Right lobe of liver (tissue), 6 donors: ENCODE measurements at regions not wholly inside any gene's neighbourhood (a gene's known extent, or its start where the extent isn't known, plus 50 kb on each side); places are given as distances from the start of the nearest gene placed in this dataset.

Source experiments
- ATAC-seq, 4 donors: fragments of 200-7000 bp; cut with Tn5 transposase; one replicate each; pipeline ENCODE4 v1.9.1; 2020; ENCODE audit warnings: mild to moderate bottlenecking in 4 of 4, moderate library complexity in 4 of 4
- DNase-seq, 3 donors: peaks; one replicate each; pipeline ENCODE4 v3.0.0-alpha.2; 2020
- H3K27ac ChIP-seq, 3 donors: fragments of 200-600 bp; one replicate each; pipeline ENCODE4 v1.8.0; 2022
- H3K27me3 ChIP-seq, 2 donors: fragments of 200-600 bp; one replicate each; pipeline ENCODE4 v1.8.0; 2022
- H3K36me3 ChIP-seq, 4 donors: fragments of 200-600 bp; sonication (generic) in 1 of 4; one replicate each; pipeline versions ENCODE4 v1.5.1 to v1.8.0; 2017 to 2022; ENCODE audit warnings: control low read depth in 1 of 4
- H3K4me1 ChIP-seq, 4 donors: fragments of 200-600 bp; sonication (generic) in 1 of 4; one replicate each; pipeline versions ENCODE4 v1.5.1 to v1.8.0; 2017 to 2022; ENCODE audit warnings: control low read depth in 1 of 4
- H3K4me3 ChIP-seq, 3 donors: fragments of 200-600 bp; one replicate each; pipeline ENCODE4 v1.8.0; 2022
- H3K9me3 ChIP-seq, 4 donors: fragments of 200-600 bp; sonication (generic) in 1 of 4; one replicate each; pipeline versions ENCODE4 v1.5.1 to v1.8.0; 2017 to 2022; ENCODE audit warnings: control low read depth in 1 of 4
- POLR2A ChIP-seq: fragments of 450-650 bp; IDR thresholded peaks from one replicate; pipeline ENCODE4 v1.6.1; 2017; ENCODE audit warnings: antibody characterized with exemption, mild to moderate bottlenecking
- WGBS: methylation state at CpG from one replicate; pipeline ENCODE4 v1.1.6; 2018; ENCODE audit warnings: low coverage, low lambda C conversion rate; ENCODE audit not compliant: insufficient coverage; ENCODE audit errors: missing lambda C conversion rate; 5-methylcytosine and 5-hydroxymethylcytosine counted together
- intact Hi-C, 2 donors: fragments of 100-400 bp; cut with DNase I; formaldehyde crosslinking; loops; one replicate each; pipeline versions ENCODE4 v1.11.2 to v1.14.1; 2022
- TF ChIP-seq, protein P1 (sequence below), 4 donors: fragments of 200-600 bp in 3 of 4; fragments of 450-650 bp in 1 of 4; IDR thresholded peaks; one replicate each; pipeline versions ENCODE4 v1.5.1 to v1.8.0; 2016 to 2022; ENCODE audit warnings: antibody characterized with exemption in 4 of 4, mild to moderate bottlenecking in 2 of 4
- donor health status: DM: no; HTN: yes; CAD: no.
- donor health status: DM: no; HTN: no; CAD: no.
- donor health status: DM: no; HTN: no; CAD: no.
- donor health status: DM: no; HTN: yes; CAD: no.
- donor health status: DM: no; HTN: yes; CAD: no.

DNA sequence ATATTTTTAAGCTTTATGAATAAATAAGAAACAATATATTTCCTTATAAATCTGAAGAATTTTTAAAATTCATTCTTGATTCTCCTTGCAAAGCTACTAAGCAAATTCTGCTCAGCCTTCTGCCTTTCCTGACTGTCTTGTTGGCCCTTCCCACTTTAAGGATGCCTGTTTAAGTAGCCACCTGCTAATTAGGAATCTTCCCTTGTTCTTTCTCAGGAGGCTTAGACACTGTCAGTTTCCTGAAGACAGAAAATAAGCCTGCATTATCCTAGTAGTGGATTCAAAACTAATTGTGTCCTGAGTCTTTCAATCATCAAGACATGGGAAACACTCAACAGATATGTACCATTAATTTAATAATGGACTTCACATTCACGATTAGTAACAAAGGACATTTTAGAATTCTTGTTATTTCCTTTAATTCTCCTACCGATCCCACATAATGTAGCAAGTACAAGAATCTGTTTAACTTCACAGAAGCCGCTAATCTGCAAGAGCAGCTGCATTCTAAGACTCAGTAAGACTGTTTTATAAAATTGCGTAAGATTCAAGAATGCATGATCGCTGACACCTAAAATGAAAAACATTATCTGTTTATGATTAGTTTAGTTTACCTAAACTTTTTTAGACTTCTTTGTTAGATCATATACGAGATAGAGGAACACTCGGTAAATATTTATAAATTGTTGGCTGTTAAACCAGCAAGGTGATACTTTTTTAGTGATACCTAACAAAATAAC lies 445.4 kb upstream of the DSEL start:
- no peak overlapping the region for H3K4me3 ChIP-seq
- no peak overlapping the region for H3K27ac ChIP-seq
- no peaks in the 10 kb centered on the region for H3K9me3 ChIP-seq
- intact Hi-C loops: no loop called here
- TF ChIP-seq, protein P1, sequence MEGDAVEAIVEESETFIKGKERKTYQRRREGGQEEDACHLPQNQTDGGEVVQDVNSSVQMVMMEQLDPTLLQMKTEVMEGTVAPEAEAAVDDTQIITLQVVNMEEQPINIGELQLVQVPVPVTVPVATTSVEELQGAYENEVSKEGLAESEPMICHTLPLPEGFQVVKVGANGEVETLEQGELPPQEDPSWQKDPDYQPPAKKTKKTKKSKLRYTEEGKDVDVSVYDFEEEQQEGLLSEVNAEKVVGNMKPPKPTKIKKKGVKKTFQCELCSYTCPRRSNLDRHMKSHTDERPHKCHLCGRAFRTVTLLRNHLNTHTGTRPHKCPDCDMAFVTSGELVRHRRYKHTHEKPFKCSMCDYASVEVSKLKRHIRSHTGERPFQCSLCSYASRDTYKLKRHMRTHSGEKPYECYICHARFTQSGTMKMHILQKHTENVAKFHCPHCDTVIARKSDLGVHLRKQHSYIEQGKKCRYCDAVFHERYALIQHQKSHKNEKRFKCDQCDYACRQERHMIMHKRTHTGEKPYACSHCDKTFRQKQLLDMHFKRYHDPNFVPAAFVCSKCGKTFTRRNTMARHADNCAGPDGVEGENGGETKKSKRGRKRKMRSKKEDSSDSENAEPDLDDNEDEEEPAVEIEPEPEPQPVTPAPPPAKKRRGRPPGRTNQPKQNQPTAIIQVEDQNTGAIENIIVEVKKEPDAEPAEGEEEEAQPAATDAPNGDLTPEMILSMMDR (IDR thresholded peaks at IDR 0.05): no peak
- TF ChIP-seq POLR2A: no peak
- H3K36me3 ChIP-seq: no peaks in the 10 kb centered on the region
- no peaks in the 10 kb centered on the region for H3K4me1 ChIP-seq
- WGBS: 66% methylated on average over 7 of the region's 7 CpGs
- no peak for DNase-seq
- no peaks in the 10 kb centered on the region for H3K27me3 ChIP-seq
- ATAC-seq: no peak

DNA sequence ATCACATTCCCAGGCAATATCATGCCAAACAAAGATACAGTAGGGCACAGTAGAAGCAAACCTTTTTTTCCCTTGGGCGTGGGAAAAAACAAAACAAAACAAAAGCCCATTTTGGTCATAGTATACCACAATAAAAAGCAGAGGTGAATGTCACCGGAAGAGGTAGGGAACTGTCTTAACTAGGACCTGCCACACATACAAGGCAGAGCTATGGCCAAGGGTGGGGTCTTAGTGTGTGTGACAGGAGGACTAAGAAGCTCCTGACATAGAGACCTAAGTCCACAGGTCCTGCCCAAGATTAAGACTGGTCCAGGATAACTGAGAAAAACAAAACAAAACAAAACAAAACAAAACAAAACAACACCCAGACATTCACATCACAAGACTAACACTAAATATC lies 441.2 kb upstream of the DSEL start:
- TF ChIP-seq POLR2A: no peak
- TF ChIP-seq, protein P1 (IDR thresholded peaks at IDR 0.05): no peak
- no peaks in the 10 kb centered on the region for H3K27me3 ChIP-seq
- no peak for DNase-seq
- H3K36me3 ChIP-seq: no peaks in the 10 kb centered on the region
- H3K4me1 ChIP-seq: no peaks in the 10 kb centered on the region
- no peak for ATAC-seq
- H3K27ac ChIP-seq: no peak overlapping the region
- WGBS: 53% methylated on average over 2 of the region's 2 CpGs
- H3K9me3 ChIP-seq: no peaks in the 10 kb centered on the region
- no peak overlapping the region for H3K4me3 ChIP-seq
- intact Hi-C loops: no loop called here

DNA sequence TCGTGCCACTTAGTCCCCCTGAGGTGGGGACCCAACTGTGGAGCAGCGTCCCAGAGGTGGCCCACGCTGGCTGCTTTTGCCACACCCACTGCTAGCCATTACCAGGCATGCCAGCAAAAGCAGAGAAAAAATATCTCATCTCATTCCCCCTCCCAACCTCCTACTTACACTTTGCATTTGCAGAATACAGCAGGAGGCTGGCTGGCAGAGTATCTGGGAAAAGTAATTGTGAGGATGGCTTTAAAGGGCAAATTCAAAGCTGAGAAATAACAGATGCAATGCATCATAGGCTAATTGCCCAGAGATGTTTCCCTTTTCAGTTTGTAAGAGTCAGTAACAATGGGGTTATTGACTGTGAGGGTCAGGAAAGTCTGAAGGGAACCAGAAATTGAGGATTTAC lies 438.1 kb upstream of the DSEL start:
- intact Hi-C loops: no loop called here
- H3K4me1 ChIP-seq: no peaks in the 10 kb centered on the region
- WGBS: 13% methylated on average over 3 of the region's 3 CpGs
- no peaks in the 10 kb centered on the region for H3K36me3 ChIP-seq
- H3K4me3 ChIP-seq: no peak overlapping the region
- no peaks in the 10 kb centered on the region for H3K9me3 ChIP-seq
- H3K27me3 ChIP-seq: no peaks in the 10 kb centered on the region
- H3K27ac ChIP-seq: no peak overlapping the region
- TF ChIP-seq, protein P1 (IDR thresholded peaks at IDR 0.05): no peak
- TF ChIP-seq POLR2A: no peak
- ATAC-seq (no peak), DNase-seq (no peak)

DNA sequence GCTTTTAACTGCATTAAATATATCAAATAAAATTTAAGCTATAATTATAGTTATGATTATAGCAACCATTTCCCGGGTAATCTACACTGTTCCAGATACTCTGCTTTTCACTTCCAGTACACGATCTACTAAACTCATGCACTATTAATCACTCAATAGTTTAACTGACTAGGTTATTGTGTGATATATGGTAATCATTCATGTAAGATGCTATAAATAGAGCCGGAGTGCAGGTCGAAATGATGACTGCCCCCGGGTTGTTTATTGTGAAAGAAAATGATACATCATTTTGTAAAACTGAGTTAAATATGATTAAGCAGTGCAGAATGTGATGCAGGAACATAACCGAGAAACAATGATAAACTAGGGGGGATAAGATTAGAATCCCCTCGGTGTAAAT lies 434.6 kb upstream of the DSEL start:
- no peak for DNase-seq
- H3K27me3 ChIP-seq: no peaks in the 10 kb centered on the region
- no peak for ATAC-seq
- no peak for TF ChIP-seq POLR2A
- TF ChIP-seq, protein P1 (IDR thresholded peaks at IDR 0.05): no peak
- H3K9me3 ChIP-seq: no peaks in the 10 kb centered on the region
- H3K36me3 ChIP-seq: no peaks in the 10 kb centered on the region
- no peaks in the 10 kb centered on the region for H3K4me1 ChIP-seq
- no peak overlapping the region for H3K4me3 ChIP-seq
- intact Hi-C loops: no loop called here
- WGBS: 48% methylated on average over 7 of the region's 7 CpGs
- no peak overlapping the region for H3K27ac ChIP-seq

DNA sequence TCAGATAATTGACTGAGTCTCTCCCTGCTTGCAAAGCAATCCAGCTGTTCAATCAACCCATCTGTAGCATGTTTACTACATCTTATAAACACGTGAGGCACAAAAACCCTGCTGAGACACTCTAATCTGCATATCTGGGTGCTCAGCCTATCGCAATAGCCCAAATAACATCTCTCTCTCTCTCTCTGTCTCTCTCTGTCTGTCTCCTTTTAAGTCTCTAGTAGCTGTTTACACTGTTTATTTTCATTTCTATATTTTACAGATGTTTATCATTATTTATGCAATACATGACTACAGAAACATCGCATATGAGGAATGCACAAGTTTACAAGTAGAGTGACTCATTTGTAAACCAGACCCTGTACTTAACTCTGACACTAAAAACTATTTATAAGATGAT lies 422.1 kb upstream of the DSEL start:
- ATAC-seq: no peak
- Histone ChIP-seq H3K4me1 (no peaks in the 10 kb centered on the region), H3K4me3 (no peak overlapping the region), H3K9me3 (no peaks in the 10 kb centered on the region), H3K27ac (no peak overlapping the region), H3K36me3 (no peaks in the 10 kb centered on the region), H3K27me3 (no peaks in the 10 kb centered on the region)
- no peak for DNase-seq
- TF ChIP-seq, protein P1 (IDR thresholded peaks at IDR 0.05): no peak
- TF ChIP-seq POLR2A: no peak
- intact Hi-C loops: no loop called here
- 37% methylated on average over 3 of the region's 3 CpGs for WGBS
